Stimulated activated CD8-positive, alpha-beta memory T cell treated with anti-CD3 and anti-CD28 coated beads, Interleukin-15, amount 100 ng/mL, for 1 hour (primary cell): ENCODE measurements at regions not wholly inside any gene's neighbourhood (a gene's known extent, or its start where the extent isn't known, plus 50 kb on each side); places are given as distances from the start of the nearest gene placed in this dataset.

ENCODE experiments used
- DNase-seq: peaks from one replicate; pipeline ENCODE4 v3.0.0-alpha.2; 2020; ENCODE audit warnings: low read depth

DNA sequence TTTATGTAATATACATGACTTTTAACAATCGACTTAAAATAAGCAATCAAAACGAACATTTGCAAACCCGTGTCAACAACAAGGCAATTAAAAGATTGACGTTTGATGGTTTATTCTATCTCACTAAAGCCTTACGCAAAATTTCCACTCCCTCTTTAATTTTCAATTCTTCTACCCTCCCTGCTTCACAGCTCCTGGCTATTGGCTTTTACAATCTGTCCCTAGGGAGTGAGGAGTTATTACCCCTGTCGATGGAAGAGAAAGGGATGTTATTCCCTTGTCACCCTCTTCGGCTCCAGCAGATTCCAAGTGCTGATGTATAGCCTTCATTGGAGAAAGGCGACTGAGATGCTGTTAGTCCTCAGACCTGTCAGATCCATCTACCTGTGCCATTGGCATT lies 161.3 kb downstream of the ZNF281 start:
- no peak for DNase-seq

DNA sequence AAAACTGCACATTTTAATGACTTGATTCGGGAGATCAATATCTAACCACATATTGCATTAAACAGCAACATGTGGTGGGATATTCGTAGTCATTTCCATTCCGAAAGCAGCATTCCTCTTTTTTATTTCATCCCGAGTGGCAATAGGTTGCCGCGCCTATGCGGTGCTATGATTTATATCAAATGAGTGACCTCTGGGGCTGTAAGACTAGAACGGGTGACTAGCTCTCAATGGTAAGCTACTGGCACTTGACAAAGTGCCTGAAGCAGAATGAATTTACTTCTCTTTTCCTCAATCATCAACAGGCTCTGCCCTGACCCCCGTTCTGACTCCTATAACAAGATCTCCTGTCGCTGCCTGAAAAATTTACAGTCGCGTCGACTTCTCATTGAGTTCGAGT lies 162.3 kb downstream of the ZNF281 start:
- DNase-seq = no peak

DNA sequence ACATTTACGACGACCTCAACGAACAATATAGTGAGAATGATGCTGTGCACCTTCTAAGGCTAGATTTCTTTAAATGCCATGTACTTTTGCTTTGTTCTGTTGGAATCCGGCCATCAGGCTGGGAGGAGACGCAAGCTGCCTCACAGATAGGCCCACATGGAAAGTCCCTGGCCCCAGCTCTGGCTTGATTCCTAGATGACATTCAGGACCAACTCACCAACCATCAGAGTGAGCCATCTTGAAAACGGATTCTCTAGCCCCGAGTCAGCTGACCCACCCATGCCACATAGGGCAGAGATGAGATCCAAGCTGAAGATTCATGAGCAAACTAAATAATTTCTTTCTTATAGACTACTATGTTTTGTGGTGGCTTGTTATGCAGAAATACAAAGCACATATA lies 164.4 kb downstream of the ZNF281 start:
- no peak for DNase-seq

DNA sequence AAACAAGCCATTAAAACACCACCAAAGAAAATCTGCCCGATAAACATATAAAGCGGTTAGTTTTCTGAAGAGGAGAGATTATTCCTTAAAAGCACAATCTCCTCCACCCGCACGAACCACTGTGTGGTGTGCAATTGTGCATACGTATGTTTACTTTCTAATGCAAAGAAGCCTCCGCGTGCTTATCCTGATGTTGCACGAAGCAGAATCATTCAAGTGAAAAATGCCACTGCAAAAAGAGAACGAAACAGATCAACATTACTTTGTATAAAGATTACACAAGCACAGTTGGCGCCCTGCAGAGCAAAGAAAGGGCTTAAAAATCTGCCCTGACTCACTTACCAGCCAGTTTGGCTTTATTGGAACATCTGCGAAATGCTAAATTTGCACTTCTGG lies 166.8 kb downstream of the ZNF281 start:
- no peak for DNase-seq

DNA sequence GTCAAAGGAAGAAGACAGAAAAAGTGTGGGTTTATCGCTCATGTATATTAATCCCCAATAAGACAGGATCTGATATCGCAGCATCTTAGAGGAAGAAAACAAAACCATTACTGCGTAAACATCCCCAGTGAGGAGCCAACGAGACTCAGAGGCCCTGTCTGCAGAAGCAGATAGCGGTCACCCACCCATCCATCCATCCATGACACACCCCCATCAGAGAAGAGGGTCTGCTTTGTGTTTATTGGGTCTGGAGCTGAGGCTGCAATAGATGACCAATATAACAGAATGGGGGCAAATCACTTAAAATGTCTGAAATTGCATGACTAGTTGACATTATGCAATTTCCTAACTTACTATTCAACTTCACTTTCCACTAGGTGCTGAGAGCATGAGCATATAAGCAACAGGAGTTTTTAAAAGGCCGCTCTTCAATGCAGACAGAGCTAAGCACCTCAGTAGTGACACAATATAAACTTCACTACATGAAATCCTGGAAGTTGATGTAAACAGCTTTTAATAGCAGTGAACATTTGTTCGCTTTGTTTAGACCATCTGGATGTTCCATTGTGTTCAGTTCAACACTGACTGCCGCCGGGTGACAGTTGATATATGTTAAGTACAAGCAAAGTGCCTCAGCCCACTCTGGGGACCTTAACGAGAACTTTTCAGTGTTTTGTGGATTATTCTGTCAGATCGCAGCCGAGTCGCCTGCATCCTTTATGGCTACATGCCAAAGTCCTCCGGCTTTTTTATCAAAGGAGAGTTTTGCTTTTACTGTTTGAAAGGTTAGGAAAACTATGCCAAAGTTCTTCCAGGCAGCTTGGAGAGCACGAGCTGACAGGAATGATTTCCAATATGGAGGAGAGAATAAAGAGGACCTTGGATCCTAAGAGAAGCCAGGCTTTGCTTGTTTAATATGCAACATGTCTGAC lies 167.5 kb downstream of the ZNF281 start:
- DNase-seq = no peak

GRCh38 chr1:200240656-200241055 lies 169.2 kb downstream of the ZNF281 start:
- no peak for DNase-seq

DNA sequence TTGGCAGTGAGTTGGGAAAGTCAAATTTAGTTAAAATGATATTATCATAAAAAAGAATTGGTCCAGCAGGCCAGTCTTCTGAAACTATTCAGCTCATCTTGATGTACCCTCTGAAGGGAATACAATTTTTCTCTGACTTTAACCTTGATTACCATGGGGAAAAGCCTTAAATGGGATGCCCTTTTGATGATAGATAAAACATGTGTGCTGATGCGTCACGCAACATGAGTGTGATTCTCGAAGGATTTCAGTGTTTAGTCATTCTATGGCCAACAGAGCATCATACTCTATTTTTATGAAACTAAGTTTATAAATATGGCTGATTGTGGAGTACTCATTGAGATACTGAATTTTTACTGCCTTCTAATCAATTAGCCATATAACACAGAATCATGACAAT lies 171.5 kb downstream of the ZNF281 start:
- DNase-seq = no peak

GRCh38 chr1:200237066-200237465 lies 172.8 kb downstream of the ZNF281 start:
- no peak for DNase-seq

DNA sequence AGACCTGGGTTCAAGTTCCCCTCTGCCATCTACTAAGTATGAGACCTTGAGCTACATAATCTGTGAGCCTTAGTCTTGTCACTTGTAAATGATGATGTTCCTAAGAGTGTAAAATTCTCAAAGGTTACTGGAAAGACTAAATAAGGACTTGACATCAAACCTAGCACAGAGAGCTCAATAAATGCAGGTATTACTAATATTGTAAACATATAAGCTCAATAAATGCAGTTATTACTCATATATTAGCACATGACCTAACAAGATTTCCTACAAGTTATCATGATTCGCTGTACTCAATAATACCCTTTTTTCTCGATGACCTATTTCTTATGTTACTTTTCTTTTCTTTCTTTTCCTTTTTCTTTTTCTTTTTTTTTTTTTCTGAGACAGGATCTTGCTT lies 174.9 kb downstream of the ZNF281 start:
- DNase-seq = no peak

GRCh38 chr1:200233393-200233792 lies 176.4 kb downstream of the ZNF281 start:
- no peak for DNase-seq

DNA sequence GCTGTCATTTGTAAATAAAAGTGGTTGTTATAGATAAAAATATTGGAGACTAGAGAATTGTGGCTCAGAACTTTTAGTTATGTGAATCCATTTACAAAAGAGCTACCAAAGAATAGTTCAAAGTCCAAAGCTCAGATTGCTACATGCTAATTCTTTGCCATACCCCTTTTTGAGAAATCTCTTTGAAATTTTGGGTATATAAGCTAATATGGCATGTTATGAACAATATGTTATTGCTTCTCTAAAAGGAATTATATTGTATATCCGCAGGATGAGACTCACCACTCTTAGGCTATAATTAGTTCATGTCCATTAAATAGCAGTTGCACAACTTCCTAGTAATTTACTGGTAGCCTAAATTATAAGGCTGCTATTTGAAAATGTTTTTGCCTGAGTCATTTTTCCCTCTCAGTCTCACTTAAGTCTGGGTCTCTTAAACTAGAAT lies 178.0 kb downstream of the ZNF281 start:
- no peak for DNase-seq

DNA sequence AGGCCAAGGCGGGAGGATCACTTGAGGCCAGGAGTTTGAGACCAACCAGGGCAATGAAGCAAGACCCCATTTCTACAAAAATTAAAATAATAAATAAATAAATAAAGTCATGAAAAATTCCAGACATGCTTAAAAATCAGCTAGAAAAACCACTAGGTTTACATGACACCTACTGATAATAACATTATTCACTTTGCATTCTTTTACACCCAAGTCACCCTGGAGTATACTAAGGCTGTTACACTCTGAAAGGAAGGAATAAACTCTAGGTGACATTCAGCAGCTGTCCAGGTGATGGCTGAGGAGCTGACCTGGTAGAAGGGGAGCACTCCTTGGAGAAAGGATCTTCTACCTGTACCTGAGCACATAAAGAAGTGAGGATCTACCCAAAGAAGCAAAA lies 179.2 kb downstream of the ZNF281 start:
- DNase-seq = no peak

GRCh38 chr1:200228486-200228885 lies 181.3 kb downstream of the ZNF281 start:
- DNase-seq = no peak

DNA sequence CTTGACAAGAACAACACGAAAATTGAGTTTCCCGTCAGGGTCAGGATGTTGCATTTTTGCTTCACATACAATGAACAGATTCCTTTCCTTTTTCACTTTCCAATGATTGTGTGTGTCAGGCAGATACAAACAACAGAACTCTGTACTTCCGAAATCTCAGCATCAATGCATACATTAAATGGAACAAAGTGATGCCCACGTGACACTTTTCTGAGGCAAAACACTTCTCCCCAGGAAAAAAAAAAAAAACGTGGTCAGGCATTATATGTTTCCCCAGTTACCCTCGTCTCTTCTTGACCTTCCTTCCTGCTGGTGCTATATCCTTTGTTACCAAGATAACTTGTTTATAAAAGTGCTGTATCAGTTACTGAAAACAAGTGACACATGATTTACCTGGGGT lies 181.8 kb downstream of the ZNF281 start:
- no peak for DNase-seq
